ENCODE measurements at regions not wholly inside any gene's neighbourhood (a gene's known extent, or its start where the extent isn't known, plus 50 kb on each side); places are given as distances from the start of the nearest gene placed in this dataset.
"Not testable (repeated sequence)": the region's sequence is repeated elsewhere in the genome, so short reads cannot be mapped to it uniquely, and the experiment has no call there.

- no peak for DNase-seq
- Histone ChIP-seq H3K4me1 (no peaks in the 10 kb centered on the region), H3K36me3 (no peaks in the 10 kb centered on the region), H3K27ac (no peak overlapping the region), H3K4me3 (no peak overlapping the region), H3K9ac (ENCODE audit: low read depth in 2 of 2, low read length in 2 of 2) (no peak overlapping the region), H3K9me3 (no peaks in the 10 kb centered on the region), H3K27me3 (no peaks in the 10 kb centered on the region)
- TF ChIP-seq, protein P1, sequence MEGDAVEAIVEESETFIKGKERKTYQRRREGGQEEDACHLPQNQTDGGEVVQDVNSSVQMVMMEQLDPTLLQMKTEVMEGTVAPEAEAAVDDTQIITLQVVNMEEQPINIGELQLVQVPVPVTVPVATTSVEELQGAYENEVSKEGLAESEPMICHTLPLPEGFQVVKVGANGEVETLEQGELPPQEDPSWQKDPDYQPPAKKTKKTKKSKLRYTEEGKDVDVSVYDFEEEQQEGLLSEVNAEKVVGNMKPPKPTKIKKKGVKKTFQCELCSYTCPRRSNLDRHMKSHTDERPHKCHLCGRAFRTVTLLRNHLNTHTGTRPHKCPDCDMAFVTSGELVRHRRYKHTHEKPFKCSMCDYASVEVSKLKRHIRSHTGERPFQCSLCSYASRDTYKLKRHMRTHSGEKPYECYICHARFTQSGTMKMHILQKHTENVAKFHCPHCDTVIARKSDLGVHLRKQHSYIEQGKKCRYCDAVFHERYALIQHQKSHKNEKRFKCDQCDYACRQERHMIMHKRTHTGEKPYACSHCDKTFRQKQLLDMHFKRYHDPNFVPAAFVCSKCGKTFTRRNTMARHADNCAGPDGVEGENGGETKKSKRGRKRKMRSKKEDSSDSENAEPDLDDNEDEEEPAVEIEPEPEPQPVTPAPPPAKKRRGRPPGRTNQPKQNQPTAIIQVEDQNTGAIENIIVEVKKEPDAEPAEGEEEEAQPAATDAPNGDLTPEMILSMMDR (IDR thresholded peaks at IDR 0.05): no peak
- intact Hi-C loops (cut with DNase I): no loop called here
These were observed 212.8 kb upstream of the PRICKLE2 start for GRCh38 chr3:64438066-64438465.

DNA sequence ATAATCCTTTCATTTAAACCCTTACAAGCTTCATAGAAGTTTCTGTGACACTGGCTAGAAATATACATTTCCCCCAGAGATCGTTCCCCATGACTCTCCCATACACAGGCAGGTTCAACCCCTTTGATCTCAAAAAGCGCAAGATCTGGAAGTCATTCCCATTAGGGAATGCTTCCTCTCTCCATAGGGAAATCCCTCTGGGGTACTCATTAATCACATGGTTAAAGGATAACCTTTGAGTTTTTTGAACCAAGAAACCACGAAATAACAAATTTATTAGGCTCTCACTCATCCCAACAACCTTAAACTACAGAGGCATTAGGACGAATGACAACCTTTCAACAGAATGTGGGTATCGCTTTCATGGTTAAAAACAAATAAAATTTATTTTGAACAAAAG is 211.9 kb upstream of the PRICKLE2 start:
- intact Hi-C loops (cut with DNase I): no loop called here
- H3K4me1 ChIP-seq: no peaks in the 10 kb centered on the region
- no peaks in the 10 kb centered on the region for H3K27me3 ChIP-seq
- TF ChIP-seq, protein P1 (IDR thresholded peaks at IDR 0.05): no peak
- H3K36me3 ChIP-seq: no peaks in the 10 kb centered on the region
- no peaks in the 10 kb centered on the region for H3K9me3 ChIP-seq
- no peak overlapping the region for H3K27ac ChIP-seq
- DNase-seq: no peak
- no peak overlapping the region for H3K9ac ChIP-seq (ENCODE audit: low read depth in 2 of 2, low read length in 2 of 2)
- no peak overlapping the region for H3K4me3 ChIP-seq

DNA sequence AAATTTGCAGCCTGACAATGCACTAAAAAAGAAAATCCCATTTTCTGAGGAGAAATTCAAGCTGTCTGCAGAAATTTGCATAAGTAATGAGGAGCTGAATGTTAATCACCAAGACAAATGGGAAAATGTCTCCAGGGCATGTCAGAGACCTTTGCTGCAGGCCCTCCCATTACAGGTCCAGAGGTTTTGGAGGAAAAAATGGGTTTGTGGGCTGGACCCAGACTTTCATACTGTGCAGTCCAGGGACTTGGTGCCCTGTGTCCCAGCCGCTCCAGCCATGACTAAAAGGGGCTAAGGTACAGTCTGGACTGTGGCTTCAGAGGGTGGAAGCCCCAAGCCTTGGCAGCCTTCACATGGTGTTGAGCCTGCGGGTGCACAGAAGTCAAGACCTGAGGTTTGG is 209.8 kb upstream of the PRICKLE2 start:
- H3K4me1 ChIP-seq; intact Hi-C loops (cut with DNase I); DNase-seq; H3K27me3 ChIP-seq; H3K36me3 ChIP-seq; H3K4me3 ChIP-seq; H3K9me3 ChIP-seq; H3K27ac ChIP-seq; H3K9ac ChIP-seq (ENCODE audit: low read depth in 2 of 2, low read length in 2 of 2): not testable (repeated sequence)

DNA sequence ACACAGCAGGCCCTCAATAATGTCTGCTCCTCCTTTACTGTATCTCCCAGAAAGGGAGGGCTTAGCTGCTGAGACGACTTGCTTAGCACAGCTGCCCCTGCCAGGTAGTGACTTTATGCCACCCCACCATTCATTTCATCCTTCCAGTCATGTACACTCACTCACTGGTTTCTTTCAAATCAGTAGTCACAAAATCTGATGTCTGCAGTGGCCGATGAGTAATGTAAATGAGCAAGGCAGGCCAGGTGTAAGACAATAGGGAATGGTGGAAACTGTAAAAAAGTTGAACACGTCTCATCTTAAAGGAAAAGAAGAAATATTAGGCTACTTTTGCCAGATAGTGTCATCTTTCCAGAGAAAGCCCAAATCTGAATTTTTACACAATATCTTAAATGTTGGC is 207.6 kb upstream of the PRICKLE2 start:
- no peak overlapping the region for H3K27ac ChIP-seq
- no peaks in the 10 kb centered on the region for H3K27me3 ChIP-seq
- H3K9ac ChIP-seq (ENCODE audit: low read depth in 2 of 2, low read length in 2 of 2): no peak overlapping the region
- H3K4me3 ChIP-seq: no peak overlapping the region
- intact Hi-C loops (cut with DNase I): no loop called here
- no peaks in the 10 kb centered on the region for H3K9me3 ChIP-seq
- no peak for DNase-seq
- H3K36me3 ChIP-seq: no peaks in the 10 kb centered on the region
- H3K4me1 ChIP-seq: no peaks in the 10 kb centered on the region
- TF ChIP-seq, protein P1 (IDR thresholded peaks at IDR 0.05): no peak

DNA sequence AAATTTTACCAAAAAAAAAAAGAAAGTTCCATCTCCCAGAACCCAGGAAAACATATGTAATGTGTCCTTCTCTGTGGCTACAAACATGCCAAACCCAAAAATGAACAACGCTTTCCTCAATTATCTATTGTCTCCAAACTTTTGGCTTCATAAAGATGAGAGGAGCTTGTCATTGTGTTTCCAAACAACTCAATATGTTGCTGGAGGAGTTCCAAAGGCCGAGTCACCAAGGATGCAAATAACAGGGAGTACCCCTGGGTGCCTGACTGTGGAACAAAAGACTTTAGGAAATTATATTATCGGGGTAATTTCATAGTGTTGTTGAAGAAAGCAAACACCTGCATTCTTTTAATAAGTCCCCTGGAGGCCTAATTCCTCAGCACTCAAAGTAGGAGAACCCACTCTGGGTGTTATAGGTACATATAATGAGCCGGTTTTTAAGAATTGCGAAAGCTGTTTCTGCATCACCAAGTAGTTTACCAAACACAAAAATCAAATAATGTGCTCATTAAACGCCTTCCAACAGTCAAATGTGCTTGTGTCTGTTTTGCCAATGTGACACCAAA is 206.3 kb upstream of the PRICKLE2 start:
- no peaks in the 10 kb centered on the region for H3K27me3 ChIP-seq
- H3K4me1 ChIP-seq: no peaks in the 10 kb centered on the region
- H3K36me3 ChIP-seq: no peaks in the 10 kb centered on the region
- intact Hi-C loops (cut with DNase I): no loop called here
- H3K9me3 ChIP-seq: no peaks in the 10 kb centered on the region
- DNase-seq: no peak
- no peak overlapping the region for H3K27ac ChIP-seq
- H3K4me3 ChIP-seq: no peak overlapping the region
- TF ChIP-seq, protein P1 (IDR thresholded peaks at IDR 0.05): no peak
- H3K9ac ChIP-seq (ENCODE audit: low read depth in 2 of 2, low read length in 2 of 2): no peak overlapping the region

GRCh38 chr3:64427671-64428070 is 202.4 kb upstream of the PRICKLE2 start:
- no peak overlapping the region for H3K27ac ChIP-seq
- H3K9ac ChIP-seq (ENCODE audit: low read depth in 2 of 2, low read length in 2 of 2): no peak overlapping the region
- intact Hi-C loops (cut with DNase I): no loop called here
- no peaks in the 10 kb centered on the region for H3K36me3 ChIP-seq
- TF ChIP-seq, protein P1 (IDR thresholded peaks at IDR 0.05): no peak
- no peaks in the 10 kb centered on the region for H3K27me3 ChIP-seq
- H3K4me3 ChIP-seq: no peak overlapping the region
- H3K4me1 ChIP-seq: no peaks in the 10 kb centered on the region
- DNase-seq: no peak
- no peaks in the 10 kb centered on the region for H3K9me3 ChIP-seq

Measured in colonic mucosa (tissue), 4 donors.